ENCODE measurements at regions not wholly inside any gene's neighbourhood (a gene's known extent, or its start where the extent isn't known, plus 50 kb on each side); places are given as distances from the start of the nearest gene placed in this dataset.

GRCh38 chr11:93075782-93076181 is 106.3 kb downstream of the MTNR1B start:
- no peak for DNase-seq (ENCODE audit: low spot score)

DNA sequence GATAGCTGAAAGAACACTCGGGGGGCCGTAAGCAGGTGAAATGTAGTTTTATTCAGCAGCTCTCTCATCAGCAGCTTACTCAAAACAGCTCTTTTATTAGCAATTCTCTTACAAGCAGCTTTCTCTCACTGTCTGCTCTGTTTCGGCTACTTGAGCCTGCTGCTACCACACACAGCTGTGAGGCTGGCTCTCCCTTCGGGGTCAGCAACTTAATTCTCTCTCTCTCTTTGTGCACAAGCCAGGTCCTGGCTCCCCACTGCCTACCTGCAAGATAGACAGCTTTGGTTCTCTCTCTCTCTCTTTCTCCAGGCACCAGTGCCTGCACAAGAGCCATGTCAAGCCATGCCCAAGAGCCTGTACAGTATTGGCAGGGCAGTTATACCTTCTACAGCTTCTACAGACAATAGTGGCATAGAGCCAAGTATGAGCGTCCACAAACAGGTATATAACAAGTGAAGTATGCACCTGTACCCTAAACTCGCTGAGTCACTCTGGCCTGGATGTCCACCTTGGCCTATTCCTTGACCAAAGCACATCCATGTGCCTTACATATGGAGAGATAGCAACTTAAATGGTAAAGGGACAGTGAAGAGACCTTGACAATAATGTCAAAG is 110.8 kb downstream of the MTNR1B start:
- no peak for DNase-seq (ENCODE audit: low spot score)

- no peak for DNase-seq (ENCODE audit: low spot score)
These were observed 112.2 kb downstream of the MTNR1B start for GRCh38 chr11:93081694-93082093.

GRCh38 chr11:93082900-93083299 is 113.4 kb downstream of the MTNR1B start:
- no peak for DNase-seq (ENCODE audit: low spot score)

- DNase-seq (ENCODE audit: low spot score) = no peak
These were observed 112.9 kb downstream of the SLC36A4 start for GRCh38 chr11:93084727-93085505.

GRCh38 chr11:93089474-93090102 is 108.2 kb downstream of the SLC36A4 start:
- DNase-seq (ENCODE audit: low spot score) = peak; percentile 39

Data from mucosa of gallbladder (tissue), 1 donor.